H1 (cell line): ENCODE measurements at regions not wholly inside any gene's neighbourhood (a gene's known extent, or its start where the extent isn't known, plus 50 kb on each side); places are given as distances from the start of the nearest gene placed in this dataset.

Experiments used
- ATF3 ChIP-seq: IDR thresholded peaks from 2 replicates; pipeline ENCODE4 v1.6.1; 2011; ENCODE audit warnings: low read depth, mild to moderate bottlenecking, low read length; ENCODE audit not compliant: insufficient read depth
- BRCA1 ChIP-seq: IDR thresholded peaks from 2 replicates; pipeline ENCODE4 v1.6.1; 2012; ENCODE audit warnings: low read depth, low read length, improper control_type of control experiment
- CHD7 ChIP-seq: fragments of 300-600 bp; sonication (generic); IDR thresholded peaks from 2 replicates; pipeline ENCODE4 v1.7.1; 2012; ENCODE audit warnings: low read length, moderate library complexity, mild to moderate bottlenecking, inconsistent platforms; ENCODE audit not compliant: insufficient replicate concordance
- NANOG ChIP-seq: IDR thresholded peaks from 2 replicates; pipeline ENCODE4 v1.6.1; 2011; ENCODE audit warnings: low read length, low read depth, mild to moderate bottlenecking, inconsistent platforms; ENCODE audit not compliant: insufficient read depth, poor library complexity, severe bottlenecking
- RFX5 ChIP-seq: IDR thresholded peaks from 2 replicates; pipeline ENCODE4 v1.6.1; 2011; ENCODE audit warnings: low read depth, low read length, improper control_type of control experiment, borderline replicate concordance

DNA sequence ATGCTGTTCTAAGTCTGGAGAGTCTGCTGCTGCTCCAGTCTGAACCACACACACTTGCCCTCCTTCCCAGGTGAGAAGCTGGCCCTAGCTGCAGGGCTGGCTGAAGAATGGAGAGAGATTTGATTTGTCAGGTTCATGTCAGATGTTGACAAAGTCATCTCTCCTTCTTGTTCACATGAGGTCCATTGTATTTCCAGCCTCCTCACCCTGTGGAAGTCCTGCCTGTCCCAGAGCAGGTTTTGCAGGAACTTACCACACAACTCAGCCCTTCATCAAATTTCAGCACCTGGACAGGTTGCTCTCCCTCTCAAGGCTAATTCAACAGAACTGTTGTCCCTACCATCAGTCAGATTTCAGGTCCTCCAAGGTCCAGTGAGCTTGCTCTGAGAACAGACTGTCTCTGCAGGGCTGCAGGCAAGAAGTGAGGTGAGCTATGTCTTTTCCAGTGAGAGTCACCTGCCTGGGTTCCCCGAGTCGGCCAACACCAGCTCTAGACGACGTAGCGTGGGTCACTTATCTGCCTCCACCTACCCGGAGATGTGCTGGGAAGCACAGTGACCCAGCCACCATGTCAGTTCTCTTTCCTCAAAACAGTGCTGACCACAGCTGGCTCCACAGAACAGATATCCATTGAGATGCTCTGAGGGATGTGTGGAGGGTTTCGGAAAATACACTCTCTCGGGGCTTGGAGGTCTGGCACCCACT lies 58.0 kb upstream of the CD93 start (continued):
- TF ChIP-seq CHD7 (no peak), BRCA1 (no peak), RFX5 (no peak), ATF3 (no peak), NANOG (no peak)
